ENCODE measurements at regions not wholly inside any gene's neighbourhood (a gene's known extent, or its start where the extent isn't known, plus 50 kb on each side); places are given as distances from the start of the nearest gene placed in this dataset.
A peak's percentile ranks its signal among the peaks of the same experiment; 100 is the strongest.

- intact Hi-C loops (cut with DNase I), result no loop called here
- no peak for DNase-seq (ENCODE audit: low spot score)
- no peak for ATAC-seq
These were observed 124.0 kb upstream of the NCOR2 start for GRCh38 chr12:124691429-124691828.

GRCh38 chr12:124689631-124690030 is 122.2 kb upstream of the NCOR2 start:
- ATAC-seq (no peak), DNase-seq (ENCODE audit: low spot score) (no peak)
- intact Hi-C loops (cut with DNase I), result no loop called here

- no peak for ATAC-seq
- intact Hi-C loops (cut with DNase I), result no loop called here
- DNase-seq (ENCODE audit: low spot score), result no peak
These were observed 121.1 kb upstream of the NCOR2 start for GRCh38 chr12:124688356-124688992.

GRCh38 chr12:124687917-124688316 is 120.5 kb upstream of the NCOR2 start:
- intact Hi-C loops (cut with DNase I), result no loop called here
- no peak for DNase-seq (ENCODE audit: low spot score)
- ATAC-seq, result peak; percentile 54

- DNase-seq (ENCODE audit: low spot score), result no peak
- peak; percentile 4 for ATAC-seq
- intact Hi-C loops (cut with DNase I), result no loop called here
These were observed 119.9 kb upstream of the NCOR2 start for GRCh38 chr12:124687174-124687902.

- intact Hi-C loops (cut with DNase I), result no loop called here
- no peak for ATAC-seq
These were observed 119.2 kb upstream of the NCOR2 start for GRCh38 chr12:124686370-124687173.

GRCh38 chr12:124685689-124686369 is 118.4 kb upstream of the NCOR2 start:
- ATAC-seq (no peak), DNase-seq (ENCODE audit: low spot score) (no peak)
- intact Hi-C loops (cut with DNase I), result no loop called here

More at GRCh38 chr12:124686370-124687173, 119.2 kb upstream of the NCOR2 start:
- DNase-seq (ENCODE audit: low spot score), result no peak

- DNase-seq (ENCODE audit: low spot score) (no peak), ATAC-seq (peak; percentile 42)
- intact Hi-C loops (cut with DNase I), result no loop called here
These were observed 117.7 kb upstream of the NCOR2 start for GRCh38 chr12:124684971-124685688.

GRCh38 chr12:124684496-124684895 is 117.1 kb upstream of the NCOR2 start:
- intact Hi-C loops (cut with DNase I), result no loop called here
- ATAC-seq, result no peak
- DNase-seq (ENCODE audit: low spot score), result no peak

GRCh38 chr12:124683152-124684124 is 116.0 kb upstream of the NCOR2 start:
- no peak for ATAC-seq
- DNase-seq (ENCODE audit: low spot score), result no peak
- intact Hi-C loops (cut with DNase I), result no loop called here

GRCh38 chr12:124682425-124683151 is 115.2 kb upstream of the NCOR2 start:
- intact Hi-C loops (cut with DNase I), result no loop called here
- DNase-seq (ENCODE audit: low spot score), result no peak
- ATAC-seq, result no peak

GRCh38 chr12:124681779-124682391 is 114.5 kb upstream of the NCOR2 start:
- intact Hi-C loops (cut with DNase I), result no loop called here
- peak; percentile 71 for ATAC-seq
- peak; percentile 84 for DNase-seq (ENCODE audit: low spot score)

- DNase-seq (ENCODE audit: low spot score) (no peak), ATAC-seq (peak; percentile 76)
- intact Hi-C loops (cut with DNase I), result no loop called here
These were observed 113.7 kb upstream of the NCOR2 start for GRCh38 chr12:124680863-124681778.

GRCh38 chr12:124679533-124680371 is 112.3 kb upstream of the NCOR2 start:
- ATAC-seq (peak; percentile 62), DNase-seq (ENCODE audit: low spot score) (peak; percentile 87)
- intact Hi-C loops (cut with DNase I), result no loop called here

GRCh38 chr12:124679047-124679446 is 111.6 kb upstream of the NCOR2 start:
- DNase-seq (ENCODE audit: low spot score), result no peak
- no peak for ATAC-seq
- intact Hi-C loops (cut with DNase I), result no loop called here
